Endothelial cell of umbilical vein (primary cell): ENCODE measurements at regions not wholly inside any gene's neighbourhood (a gene's known extent, or its start where the extent isn't known, plus 50 kb on each side); places are given as distances from the start of the nearest gene placed in this dataset.

ENCODE experiments used
- BruUV-seq: library from RNA; stranded (reverse); fragments of 400-500 nt; replicated peaks from 2 replicates; lab custom pipeline; 2021; lab: Mats Ljungman, UMichigan
- CTCF ChIA-PET: fragments of 300-600, 350-600 bp; sonication (Branson Sonifier 250); formaldehyde crosslinking; loops from one replicate; lab custom pipeline; 2021; ENCODE audit warnings: antibody characterized with exemption, inconsistent platforms; lab: Charles Lee
- POLR2A ChIA-PET: fragments of 300-600, 350-600 bp; sonication (Branson Sonifier 250); formaldehyde crosslinking; loops from one replicate; lab custom pipeline; 2021; ENCODE audit warnings: antibody characterized with exemption, inconsistent platforms; lab: Charles Lee
- DNase-seq: peaks from one replicate; pipeline ENCODE4 v3.0.0-alpha.2; 2011; ENCODE audit warnings: low read depth, low spot score
- FAIRE-seq: peaks from 2 replicates; lab custom pipeline; 2011; peaks lifted over from hg19 to GRCh38; lab: Jason Lieb, UNC
- H2AFZ ChIP-seq: 2 replicates; pipeline ENCODE4 v1.6.0; 2012; ENCODE audit warnings: low read depth, low read length, control low read depth, inconsistent platforms
- H3K27ac ChIP-seq: 2 replicates; pipeline ENCODE4 v1.5.1; 2011; ENCODE audit warnings: low read depth, mild to moderate bottlenecking, control low read depth, low read length, moderate library complexity; ENCODE audit not compliant: insufficient read depth
- H3K27me3 ChIP-seq, 2 experiments: 2 replicates each; pipeline versions ENCODE4 v1.6.0 to v1.6.1; 2011; ENCODE audit warnings: low read length in 2 of 2, mixed read lengths in 1 of 2; ENCODE audit not compliant: control insufficient read depth in 2 of 2, insufficient read depth in 2 of 2
- H3K36me3 ChIP-seq, 2 experiments: 2 replicates in 1 of 2; 3 replicates in 1 of 2; pipeline ENCODE4 v1.5.1; 2011; ENCODE audit warnings: low read length in 2 of 2, mild to moderate bottlenecking in 1 of 2, moderate library complexity in 1 of 2; ENCODE audit not compliant: control insufficient read depth in 2 of 2, insufficient read depth in 2 of 2; ENCODE audit errors: extremely low read depth in 1 of 2
- H3K4me1 ChIP-seq: 3 replicates; pipeline ENCODE4 v1.5.1; 2011; ENCODE audit warnings: mild to moderate bottlenecking, low read length; ENCODE audit not compliant: control insufficient read depth, insufficient read depth; ENCODE audit errors: extremely low read depth
- H3K4me2 ChIP-seq: 2 replicates; pipeline ENCODE4 v1.6.1; 2011; ENCODE audit warnings: low read length, control low read depth, mixed read lengths; ENCODE audit not compliant: insufficient read depth
- H3K4me3 ChIP-seq, 3 experiments: fragments of 200-600 bp in 1 of 3; sonication (generic), shearing (Covaris generic) in 1 of 3; replicated peaks in 1 of 3; 2 replicates each; pipeline ENCODE4 v1.5.1; 2011 to 2016; ENCODE audit warnings: control low read depth in 3 of 3, low read length in 3 of 3, mild to moderate bottlenecking in 2 of 3, inconsistent platforms in 1 of 3, low read depth in 1 of 3, moderate library complexity in 1 of 3; ENCODE audit not compliant: insufficient read depth in 1 of 3
- H3K79me2 ChIP-seq: 2 replicates; pipeline ENCODE4 v1.6.0; 2012; ENCODE audit warnings: low read length, inconsistent platforms; ENCODE audit not compliant: control insufficient read depth, insufficient read depth
- H3K9ac ChIP-seq: replicated peaks from 2 replicates; pipeline ENCODE3; 2011; ENCODE audit warnings: low read length, control low read depth; ENCODE audit not compliant: insufficient read depth; ENCODE audit errors: extremely low read depth
- H3K9me1 ChIP-seq: replicated peaks from 3 replicates; pipeline ENCODE4 v1.6.0; 2011; ENCODE audit warnings: mild to moderate bottlenecking, low read length; ENCODE audit not compliant: control insufficient read depth, insufficient read depth; ENCODE audit errors: extremely low read depth
- H3K9me3 ChIP-seq: replicated peaks from 2 replicates; pipeline ENCODE4 v1.5.1; 2012; ENCODE audit warnings: low read length, inconsistent platforms; ENCODE audit not compliant: control insufficient read depth, insufficient read depth
- H4K20me1 ChIP-seq: replicated peaks from 2 replicates; pipeline ENCODE3; 2011; ENCODE audit warnings: mild to moderate bottlenecking, low read length; ENCODE audit not compliant: control insufficient read depth, insufficient read depth; ENCODE audit errors: extremely low read depth
- CTCF ChIP-seq, 2 donors: IDR thresholded peaks; 1 replicate in 1 of 2; 2 replicates in 1 of 2; pipeline ENCODE4 v1.5.1; 2011; ENCODE audit warnings: low read length in 2 of 2, mild to moderate bottlenecking in 2 of 2, moderate library complexity in 2 of 2, control low read depth in 1 of 2, inconsistent platforms in 1 of 2, low read depth in 1 of 2; ENCODE audit not compliant: insufficient read depth in 1 of 2; ENCODE audit errors: extremely low read depth in 1 of 2
- EZH2 ChIP-seq: IDR thresholded peaks from 2 replicates; pipeline ENCODE4 v1.6.1; 2012; ENCODE audit warnings: borderline replicate concordance, low read depth, mild to moderate bottlenecking, moderate library complexity, low read length, inconsistent platforms; ENCODE audit not compliant: severe bottlenecking
- FOS ChIP-seq: IDR thresholded peaks from 2 replicates; pipeline ENCODE4 v1.6.1; 2011; ENCODE audit warnings: mild to moderate bottlenecking, low read length, moderate library complexity, borderline replicate concordance; ENCODE audit not compliant: insufficient read depth
- GATA2 ChIP-seq: IDR thresholded peaks from 2 replicates; pipeline ENCODE4 v1.7.0; 2011; ENCODE audit warnings: low read depth, mild to moderate bottlenecking, moderate library complexity, mixed read lengths, low read length; ENCODE audit not compliant: insufficient read length, insufficient read depth
- JUN ChIP-seq: IDR thresholded peaks from 2 replicates; pipeline ENCODE4 v1.6.1; 2011; ENCODE audit warnings: borderline replicate concordance, low read depth; ENCODE audit not compliant: insufficient read length, insufficient read depth
- MAX ChIP-seq: IDR thresholded peaks from 2 replicates; pipeline ENCODE4 v1.6.1; 2011; ENCODE audit not compliant: insufficient read depth, insufficient read length
- MYC ChIP-seq: IDR thresholded peaks from one replicate; pipeline ENCODE4 v1.6.1; 2011; ENCODE audit warnings: mild to moderate bottlenecking, low read depth, low read length
- POLR2AphosphoS5 ChIP-seq: IDR thresholded peaks from 2 replicates; pipeline ENCODE4 v1.6.1; 2012; ENCODE audit warnings: low read depth, mild to moderate bottlenecking, control low read depth, low read length, moderate library complexity; ENCODE audit not compliant: insufficient read depth
- dilution Hi-C: fragments of 300-500 bp; cut with MboI; formaldehyde crosslinking; loops from one replicate; pipeline ENCODE4 v1.15.0; 2019; ENCODE audit warnings: low sequenced_read_pairs; ENCODE audit not compliant: extremely low pct_ligation_motif_present
- intact Hi-C: fragments of 100-400 bp; cut with micrococcal nuclease; formaldehyde crosslinking; loops from one replicate; pipeline ENCODE4 v1.10.0; 2022

GRCh38 chr6:44696686-44697085, 309.2 kb downstream of the CDC5L start:
- TF ChIP-seq POLR2AphosphoS5 (no peak), EZH2 (no peak), FOS (no peak), CTCF (IDR thresholded peaks at IDR 0.05; ENCODE audit: extremely low read depth in 1 of 2, insufficient read depth in 1 of 2, low read depth in 1 of 2, low read length in 2 of 2) (no peak), JUN (no peak), GATA2 (no peak)
- no peak for FAIRE-seq
- no peak for DNase-seq
- no TSS peak for BruUV-seq
- Histone ChIP-seq H3K79me2 (no peaks in the 10 kb centered on the region), H3K9me3 (no peaks in the 10 kb centered on the region), H3K4me2 (no peak overlapping the region), H3K27ac (no peak overlapping the region), H3K36me3 (no peaks in the 10 kb centered on the region), H3K9me1 (no peaks in the 10 kb centered on the region), H4K20me1 (no peaks in the 10 kb centered on the region), H2AFZ (no peak overlapping the region), H3K9ac (no peak overlapping the region), H3K4me1 (no peaks in the 10 kb centered on the region), H3K27me3 (no peaks in the 10 kb centered on the region), H3K4me3 (no peak overlapping the region)
- POLR2A ChIA-PET, result no interaction called here
- intact Hi-C loops, result no loop called here
- dilution Hi-C loops, result no loop called here
- CTCF ChIA-PET, result no interaction called here

DNA sequence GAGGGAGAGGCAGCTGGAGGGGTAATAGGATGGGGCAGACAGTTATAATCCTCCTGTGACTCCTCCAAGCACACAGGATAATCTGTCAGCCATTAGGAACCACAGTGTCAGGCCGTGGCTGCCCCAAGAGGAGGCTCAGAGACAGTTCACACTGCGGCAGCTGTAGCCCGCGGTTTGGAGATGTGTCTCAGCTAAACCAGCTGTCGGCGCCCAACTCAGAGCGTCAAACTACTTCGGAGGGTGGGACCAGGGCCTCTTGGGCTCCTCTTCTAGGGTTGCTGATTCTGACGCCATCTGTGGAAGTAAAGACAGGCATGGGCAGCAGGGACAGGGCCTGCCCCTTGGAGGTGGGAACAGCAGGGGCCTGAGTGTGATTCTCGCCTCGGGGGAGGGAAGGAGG, 309.8 kb downstream of the CDC5L start:
- DNase-seq (no peak), FAIRE-seq (no peak)
- no peaks in the 10 kb centered on the region for H3K27me3 ChIP-seq
- no TSS peak for BruUV-seq
- no peak for TF ChIP-seq GATA2
- no peak for TF ChIP-seq MAX
- no peak for TF ChIP-seq JUN
- no peak for TF ChIP-seq FOS
- TF ChIP-seq MYC, result no peak
- TF ChIP-seq POLR2AphosphoS5, result no peak
- H3K4me1 ChIP-seq, result no peaks in the 10 kb centered on the region
- no peak overlapping the region for H3K4me2 ChIP-seq
- no peak overlapping the region for H3K4me3 ChIP-seq
- H4K20me1 ChIP-seq, result no peaks in the 10 kb centered on the region
- POLR2A ChIA-PET, result no interaction called here
- no peak overlapping the region for H3K9ac ChIP-seq
- no peak overlapping the region for H2AFZ ChIP-seq
- CTCF ChIA-PET, result no interaction called here
- intact Hi-C loops, result no loop called here
- H3K36me3 ChIP-seq, result no peaks in the 10 kb centered on the region
- dilution Hi-C loops, result no loop called here
- H3K27ac ChIP-seq, result no peak overlapping the region
- no peaks in the 10 kb centered on the region for H3K9me1 ChIP-seq
- no peaks in the 10 kb centered on the region for H3K9me3 ChIP-seq
- no peaks in the 10 kb centered on the region for H3K79me2 ChIP-seq
